K562 (cell line): ENCODE measurements at regions not wholly inside any gene's neighbourhood (a gene's known extent, or its start where the extent isn't known, plus 50 kb on each side); places are given as distances from the start of the nearest gene placed in this dataset.

Experiments used
- ATAC-seq: fragments of 200-7000 bp; cut with Tn5 transposase; 3 replicates; pipeline ENCODE4 v1.9.1; 2020; ENCODE audit warnings: moderate library complexity
- BruUV-seq: library from RNA; stranded (reverse); fragments of 400-500 nt; replicated peaks from 2 replicates; lab custom pipeline; 2021; lab: Mats Ljungman, UMichigan
- CTCF ChIA-PET: fragments of 300-600 bp; formaldehyde crosslinking; extraction: SDS; loops from one replicate; lab custom pipeline; 2021; ENCODE audit warnings: low intra/inter-chr PET ratio; lab: Yijun Ruan, JAX
- POLR2A ChIA-PET: fragments of 300-600, 350-650 bp; sonication (Branson Sonifier 250); formaldehyde crosslinking; extraction: SDS; loops from one replicate; lab custom pipeline; 2021; ENCODE audit warnings: antibody characterized with exemption, inconsistent platforms; lab: Yijun Ruan, JAX
- DNase-seq, 4 experiments: peaks; one replicate each; pipeline versions ENCODE4 v3.0.0 to v3.0.0-alpha.2; 2011 to 2018; ENCODE audit warnings: low spot score in 3 of 4, mixed read lengths in 3 of 4; ENCODE audit errors: extremely low read depth in 1 of 4
- FAIRE-seq: peaks from 2 replicates; lab custom pipeline; 2011; peaks lifted over from hg19 to GRCh38; lab: Jason Lieb, UNC
- H2AFZ ChIP-seq: 2 replicates; pipeline ENCODE4 v1.6.0; 2011; ENCODE audit warnings: low read depth, low read length, control low read depth, inconsistent platforms
- H3K27ac ChIP-seq: fragments of 200-600 bp; 3 replicates; pipeline ENCODE4 v1.8.0; 2011; ENCODE audit warnings: low read depth, mild to moderate bottlenecking, control low read depth, inconsistent platforms, low read length, moderate library complexity, mixed read lengths; ENCODE audit errors: extremely low read depth
- H3K27me3 ChIP-seq, 2 experiments: fragments of 300-600 bp in 1 of 2; 2 replicates in 1 of 2; 3 replicates in 1 of 2; pipeline versions ENCODE4 v1.6.0 to v1.8.0; 2011; ENCODE audit warnings: inconsistent platforms in 2 of 2, low read length in 2 of 2, mild to moderate bottlenecking in 1 of 2, mixed read lengths in 1 of 2, moderate library complexity in 1 of 2; ENCODE audit not compliant: control insufficient read depth in 2 of 2, insufficient read depth in 2 of 2
- H3K36me3 ChIP-seq: fragments of 300-600 bp; 3 replicates; pipeline ENCODE4 v1.8.0; 2011; ENCODE audit warnings: mild to moderate bottlenecking, low read length, inconsistent platforms; ENCODE audit not compliant: control insufficient read depth, insufficient read depth
- H3K4me1 ChIP-seq, 2 experiments: fragments of 200-600 bp in 1 of 2; replicated peaks in 1 of 2; 2 replicates in 1 of 2; 3 replicates in 1 of 2; pipeline versions ENCODE4 v1.5.1 to v1.8.0; 2011; ENCODE audit warnings: inconsistent platforms in 2 of 2, low read length in 2 of 2, mild to moderate bottlenecking in 1 of 2, mixed read lengths in 1 of 2, moderate library complexity in 1 of 2; ENCODE audit not compliant: control insufficient read depth in 2 of 2, insufficient read depth in 2 of 2
- H3K4me2 ChIP-seq: 2 replicates; pipeline ENCODE4 v1.6.1; 2011; ENCODE audit warnings: low read length, control low read depth, inconsistent platforms, mixed read lengths; ENCODE audit not compliant: insufficient read depth
- H3K4me3 ChIP-seq: fragments of 200-600 bp; sonication (generic), shearing (Covaris generic); 2 replicates; pipeline ENCODE4 v1.5.1; 2016; ENCODE audit warnings: control low read depth, inconsistent platforms
- H3K79me2 ChIP-seq: fragments of 200-600 bp; 3 replicates; pipeline ENCODE4 v1.8.0; 2011; ENCODE audit warnings: low read length, inconsistent platforms; ENCODE audit not compliant: control insufficient read depth, insufficient read depth
- H3K9ac ChIP-seq, 2 experiments: 2 replicates each; pipeline versions ENCODE4 v1.6.0 to v1.6.1; 2011; ENCODE audit warnings: low read depth in 2 of 2, low read length in 2 of 2, control low read depth in 1 of 2, inconsistent platforms in 1 of 2, mild to moderate bottlenecking in 1 of 2, mixed read lengths in 1 of 2; ENCODE audit not compliant: insufficient read depth in 1 of 2
- H3K9me1 ChIP-seq: one replicate; pipeline ENCODE4 v1.6.0; 2011; ENCODE audit warnings: inconsistent platforms, mild to moderate bottlenecking, low read length, moderate library complexity; ENCODE audit not compliant: control insufficient read depth, insufficient read depth
- H3K9me3 ChIP-seq: replicated peaks from 2 replicates; pipeline ENCODE4 v1.5.1; 2011; ENCODE audit warnings: low read depth, low read length, inconsistent platforms; ENCODE audit not compliant: control insufficient read depth, insufficient read depth
- H4K20me1 ChIP-seq: replicated peaks from 2 replicates; pipeline ENCODE4 v1.6.1; 2011; ENCODE audit warnings: low read length, inconsistent platforms, mixed read lengths; ENCODE audit not compliant: control insufficient read depth, insufficient read depth
- E2F6 ChIP-seq, 2 experiments: IDR thresholded peaks; 2 replicates each; pipeline ENCODE4 v1.6.1; 2011; ENCODE audit warnings: borderline replicate concordance in 1 of 2, control low read depth in 1 of 2, low read depth in 1 of 2, low read length in 1 of 2, mild to moderate bottlenecking in 1 of 2, mixed read lengths in 1 of 2, moderate library complexity in 1 of 2; ENCODE audit not compliant: insufficient read depth in 1 of 2, insufficient read length in 1 of 2, poor library complexity in 1 of 2, severe bottlenecking in 1 of 2; ENCODE audit errors: extremely low read depth in 1 of 2
- ETV1 ChIP-seq: fragments of 450-650 bp; conservative IDR thresholded peaks from 2 replicates; pipeline ENCODE4 v1.6.1; 2016; ENCODE audit warnings: missing genetic modification characterization, control low read depth, low read depth, missing compliant biosample characterization
- FOXJ2 ChIP-seq: fragments of 200-800 bp; sonication (Bioruptor generic); IDR thresholded peaks from 2 replicates; pipeline ENCODE4 v1.6.1; 2016; ENCODE audit warnings: missing genetic modification characterization, missing compliant biosample characterization
- HOMEZ ChIP-seq: fragments of 250-450 bp; sonication (Bioruptor Pico); IDR thresholded peaks from 2 replicates; pipeline ENCODE4 v1.4.0; 2020; ENCODE audit warnings: mild to moderate bottlenecking, moderate library complexity
- MTA2 ChIP-seq: fragments of 450-650 bp; IDR thresholded peaks from 2 replicates; pipeline ENCODE4 v1.6.1; 2016; ENCODE audit warnings: low read depth
- NUFIP1 ChIP-seq: fragments of 450-650 bp; IDR thresholded peaks from 2 replicates; pipeline ENCODE4 v1.6.1; 2018; ENCODE audit not compliant: partially characterized antibody
- POLR2AphosphoS5 ChIP-seq: IDR thresholded peaks from 2 replicates; pipeline ENCODE4 v1.6.1; 2011; ENCODE audit warnings: mild to moderate bottlenecking, low read depth, low read length, moderate library complexity; ENCODE audit not compliant: control insufficient read depth, insufficient read depth
- SP2 ChIP-seq: IDR thresholded peaks from 2 replicates; pipeline ENCODE4 v1.6.1; 2011; ENCODE audit warnings: mild to moderate bottlenecking, low read depth, low read length, moderate library complexity; ENCODE audit not compliant: poor library complexity, severe bottlenecking; ENCODE audit errors: extremely low read depth
- TRIM25 ChIP-seq: fragments of 450-650 bp; IDR thresholded peaks from 2 replicates; pipeline ENCODE4 v1.7.0; 2016; ENCODE audit warnings: borderline replicate concordance
- WHSC1 ChIP-seq: IDR thresholded peaks from one replicate; pipeline ENCODE4 v1.6.1; 2012; ENCODE audit warnings: low read length, control low read depth, inconsistent platforms
- ZNF57 ChIP-seq: fragments of 450-650 bp; formaldehyde crosslinking; IDR thresholded peaks from 2 replicates; pipeline ENCODE4 v1.4.0; 2020; ENCODE audit warnings: mild to moderate bottlenecking, moderate library complexity
- WGBS: fragments of 100-300 bp; shearing (Covaris generic); methylation state at CpG from one replicate; pipeline ENCODE4 v1.1.6; 2016; ENCODE audit warnings: low coverage, mixed read lengths; ENCODE audit not compliant: insufficient coverage; ENCODE audit errors: missing lambda C conversion rate; 5-methylcytosine and 5-hydroxymethylcytosine counted together
- in situ Hi-C: fragments of 300-500 bp; cut with MboI; formaldehyde crosslinking; loops from 4 replicates; pipeline ENCODE4 v1.15.0; 2018; ENCODE audit warnings: inconsistent platforms, mixed read lengths
- intact Hi-C: fragments of 100-400 bp; cut with micrococcal nuclease; formaldehyde crosslinking; loops from 2 replicates; pipeline ENCODE4 v1.14.2; 2022

- no peaks in the 10 kb centered on the region for H3K9me3 ChIP-seq
- H3K4me3 ChIP-seq = no peak overlapping the region
- no peak overlapping the region for H2AFZ ChIP-seq
- no peak overlapping the region for H3K4me2 ChIP-seq
- no peaks in the 10 kb centered on the region for H4K20me1 ChIP-seq
- no peak overlapping the region for H3K9ac ChIP-seq
- no peaks in the 10 kb centered on the region for H3K79me2 ChIP-seq
- DNase-seq (no peak), FAIRE-seq (no peak), ATAC-seq (no peak)
- no peaks in the 10 kb centered on the region for H3K27me3 ChIP-seq
- TF ChIP-seq MTA2 = no peak
- no TSS peak for BruUV-seq
- no peaks in the 10 kb centered on the region for H3K9me1 ChIP-seq
- 0% methylated on average over 2 of the region's 2 CpGs for WGBS
- no peaks in the 10 kb centered on the region for H3K4me1 ChIP-seq
- H3K36me3 ChIP-seq = no peaks in the 10 kb centered on the region
- in situ Hi-C loops (no loop called here), intact Hi-C loops (no loop called here)
- no peak overlapping the region for H3K27ac ChIP-seq
- POLR2A ChIA-PET = no interaction called here
- CTCF ChIA-PET = no interaction called here
Observed at GRCh38 chr14:87268997-87269396, 724.0 kb downstream of the GALC start.

GRCh38 chr14:87264796-87265195, 728.2 kb downstream of the GALC start:
- no peak for FAIRE-seq
- TF ChIP-seq ZNF57 (CRISPR knock-in tag) (no peak), HOMEZ (CRISPR knock-in tag) (no peak), SP2 (no peak), FOXJ2 (tag) (no peak), WHSC1 (no peak), ETV1 (tag) (no peak), NUFIP1 (no peak), POLR2AphosphoS5 (no peak), TRIM25 (no peak), E2F6 (IDR thresholded peaks at IDR 0.05; ENCODE audit: borderline replicate concordance in 1 of 2, extremely low read depth in 1 of 2, insufficient read depth in 1 of 2, insufficient read length in 1 of 2, low read depth in 1 of 2, low read length in 1 of 2, poor library complexity in 1 of 2, severe bottlenecking in 1 of 2) (no peak)

More at GRCh38 chr14:87264796-87265195, 728.2 kb downstream of the GALC start:
- DNase-seq (no peak), ATAC-seq (no peak)
- ChIA-PET POLR2A (no interaction called here), CTCF (no interaction called here)
- no peaks in the 10 kb centered on the region for H3K4me1 ChIP-seq
- intact Hi-C loops (no loop called here), in situ Hi-C loops (no loop called here)
- no peaks in the 10 kb centered on the region for H3K9me1 ChIP-seq
- no peak overlapping the region for H3K4me2 ChIP-seq
- no peaks in the 10 kb centered on the region for H3K79me2 ChIP-seq
- H3K4me3 ChIP-seq = no peak overlapping the region
- H3K27ac ChIP-seq = no peak overlapping the region
- no TSS peak for BruUV-seq
- H3K36me3 ChIP-seq = no peaks in the 10 kb centered on the region
- H3K9me3 ChIP-seq = 0 out of 2 replicates have a peak, but pooled peaks cover 2% of the 10 kb centered on the region
- H2AFZ ChIP-seq = no peak overlapping the region
- H4K20me1 ChIP-seq = no peaks in the 10 kb centered on the region
- 6% methylated on average over 3 of the region's 3 CpGs for WGBS
- no peak overlapping the region for H3K9ac ChIP-seq
- no peaks in the 10 kb centered on the region for H3K27me3 ChIP-seq
